ENCODE measurements at regions not wholly inside any gene's neighbourhood (a gene's known extent, or its start where the extent isn't known, plus 50 kb on each side); places are given as distances from the start of the nearest gene placed in this dataset.

DNA sequence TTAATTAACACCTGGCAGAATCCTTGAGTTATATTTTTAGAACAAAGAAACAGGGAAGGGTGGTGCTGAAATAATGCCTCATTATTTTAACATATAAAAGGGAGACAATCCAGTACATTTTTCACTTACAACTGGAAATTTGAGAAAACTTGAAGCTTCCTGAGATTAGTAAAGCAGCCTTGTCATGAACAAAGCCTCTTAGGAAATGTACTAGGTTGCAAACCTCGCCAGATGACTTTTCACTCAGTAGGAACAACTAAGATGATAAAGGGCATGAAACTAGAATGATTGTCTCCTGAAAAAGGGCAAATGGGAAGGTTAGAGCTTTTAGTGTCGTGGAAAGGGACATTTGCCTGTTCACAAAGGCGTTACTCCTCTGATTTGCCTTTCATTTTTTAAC, 289.6 kb downstream of the ETS1 start:
- FAIRE-seq = peak; percentile 45

DNA sequence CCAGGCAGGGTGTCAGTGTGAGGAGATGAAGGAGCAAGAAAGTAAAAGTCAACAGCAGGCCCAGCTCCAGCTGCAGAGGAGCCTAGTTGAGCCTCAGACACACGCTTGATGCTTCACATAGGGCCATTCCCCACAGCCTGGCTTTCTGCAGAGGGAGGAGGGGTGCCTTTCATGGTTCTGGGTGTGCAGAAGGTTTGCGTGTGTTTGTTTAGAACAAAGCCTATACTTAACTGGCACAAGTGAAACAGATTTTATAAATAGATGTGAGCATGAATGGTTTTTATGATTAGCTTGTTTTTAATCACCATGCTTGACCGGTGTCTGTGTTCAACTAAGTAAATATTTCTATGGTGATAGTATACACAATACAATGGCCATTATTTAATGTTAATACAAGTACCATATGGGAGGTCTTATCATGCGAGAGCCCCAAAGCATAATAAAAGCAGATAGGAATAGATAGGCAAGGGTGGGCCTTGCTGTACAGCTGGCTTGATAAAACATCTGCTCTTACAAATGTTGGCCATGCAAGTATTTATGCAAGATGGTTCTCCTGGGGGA, 290.2 kb downstream of the ETS1 start:
- peak; percentile 88 for FAIRE-seq

DNA sequence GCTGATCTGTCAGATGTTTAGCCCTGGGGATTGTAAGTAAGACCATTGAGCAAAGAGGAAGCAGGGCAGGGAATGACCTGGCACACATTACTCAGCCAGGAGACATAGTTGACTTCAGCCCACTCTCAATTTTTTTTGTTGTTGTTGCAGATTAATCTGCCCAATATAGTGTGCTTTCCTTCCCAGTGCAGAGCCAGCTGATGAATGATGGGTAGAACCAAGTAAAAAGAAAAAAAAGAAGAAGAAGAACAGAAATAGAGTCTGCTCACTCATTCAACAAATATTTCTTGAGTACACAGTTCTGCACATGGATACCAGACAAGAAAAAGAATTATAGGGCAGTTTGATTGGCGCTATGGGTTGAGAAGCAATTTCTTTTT, 292.7 kb downstream of the ETS1 start:
- FAIRE-seq = peak; percentile 49

DNA sequence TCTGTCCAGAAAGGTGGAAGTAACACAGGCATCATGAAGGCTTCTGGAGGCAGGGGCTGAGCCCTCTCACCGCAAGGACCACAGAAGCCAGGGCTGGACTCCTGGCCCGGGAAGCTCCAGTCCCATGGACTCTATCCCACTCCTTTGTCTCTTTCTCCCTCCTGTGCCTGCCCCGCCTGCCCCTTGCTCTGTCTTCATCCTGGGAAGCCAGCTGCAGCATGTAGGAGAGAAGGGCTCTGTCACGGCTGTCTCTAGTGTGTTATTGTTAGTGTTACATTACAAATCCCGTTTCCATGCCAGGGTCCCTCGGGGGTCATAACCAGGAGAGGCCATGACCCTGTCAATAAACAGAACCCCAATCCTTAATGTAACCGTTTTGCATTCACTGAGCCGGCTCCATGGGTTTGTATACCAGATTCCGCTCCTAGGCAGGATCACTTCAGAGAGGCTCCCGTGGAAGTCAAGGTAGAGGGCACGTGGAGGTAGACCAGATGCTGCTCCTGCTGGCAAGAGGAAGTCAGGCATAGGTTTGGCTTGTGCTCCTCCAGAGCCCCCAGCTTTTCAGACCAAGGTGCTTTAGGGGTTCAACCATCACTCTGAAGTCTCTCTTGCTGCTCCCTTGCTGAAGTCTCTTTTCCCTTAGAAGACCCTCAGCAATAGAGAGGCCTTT, 293.2 kb downstream of the ETS1 start:
- no peak for FAIRE-seq

DNA sequence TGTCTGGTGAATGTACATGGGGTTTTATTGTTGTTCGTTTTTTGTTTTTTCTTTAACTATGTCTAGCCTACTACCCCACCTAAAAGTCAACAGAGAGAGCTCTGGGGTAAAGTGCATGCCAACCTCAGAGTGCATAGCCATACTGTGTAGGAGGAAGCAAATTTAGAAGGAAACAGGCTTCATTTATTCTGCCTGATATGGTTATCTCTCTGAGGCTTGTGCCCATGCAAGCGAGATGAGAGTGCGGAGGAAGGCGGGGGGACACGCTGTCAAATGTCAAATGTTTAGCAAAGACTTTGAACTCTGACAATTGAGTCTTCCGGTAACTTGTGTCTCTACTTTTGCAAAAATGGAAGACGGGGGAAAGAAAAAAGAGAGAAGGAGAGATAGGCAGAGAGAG, 295.5 kb downstream of the ETS1 start:
- FAIRE-seq = no peak

DNA sequence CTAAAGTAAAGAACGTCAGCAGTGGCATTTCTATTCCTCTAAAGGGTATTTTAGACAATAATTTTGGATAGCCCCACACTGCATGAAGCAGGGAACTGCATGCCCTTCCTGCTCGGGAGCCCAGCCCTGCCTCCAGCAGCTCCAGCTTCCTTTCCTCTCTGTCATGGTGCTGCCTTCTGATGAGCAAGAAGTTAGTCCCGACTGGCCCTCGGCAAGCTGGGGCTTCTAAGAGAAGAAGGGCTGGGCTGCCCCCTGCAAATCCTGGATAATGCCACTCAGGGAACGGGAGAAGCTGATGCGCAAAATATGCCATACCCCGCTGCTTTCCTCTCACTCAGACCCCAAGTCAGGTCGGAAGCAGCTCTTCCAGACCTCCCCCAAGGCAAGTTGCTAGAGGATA, 296.4 kb downstream of the ETS1 start:
- FAIRE-seq = peak; percentile 51

DNA sequence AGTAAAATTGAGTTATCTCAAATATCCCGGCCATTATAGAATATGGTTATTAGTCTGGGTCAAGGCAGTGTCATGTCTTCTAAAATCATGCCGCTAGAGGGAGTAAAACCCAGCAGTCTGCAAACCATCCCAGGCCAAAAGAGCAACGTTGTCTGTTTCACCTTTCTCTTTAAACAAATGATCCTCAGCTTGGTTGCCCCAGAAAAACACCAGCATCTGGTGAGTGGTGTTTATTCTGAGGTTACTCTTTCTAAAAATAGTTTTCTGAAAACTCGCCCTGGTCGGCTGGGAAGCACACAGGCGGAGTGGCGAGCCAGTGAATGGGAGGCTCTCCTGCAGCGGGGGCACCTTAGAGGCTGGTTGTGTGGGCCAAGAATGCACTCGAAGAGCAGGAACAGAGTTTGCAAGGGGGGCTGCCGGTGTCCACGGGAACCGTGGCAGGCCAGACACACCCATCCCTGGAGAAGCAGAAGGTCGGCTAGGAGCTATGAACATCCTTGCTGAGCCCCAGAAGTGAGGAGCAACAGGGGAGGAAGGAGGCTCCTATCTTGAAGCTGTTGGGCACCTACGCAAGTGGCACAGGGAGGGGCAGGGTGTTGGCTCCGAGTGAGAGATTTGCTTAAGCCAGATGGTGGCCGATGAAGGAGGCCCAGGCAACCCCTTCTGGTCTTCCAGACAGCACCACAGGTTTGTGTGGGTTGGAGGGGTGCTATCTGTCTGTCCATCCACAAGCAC, 297.1 kb downstream of the ETS1 start:
- peak; percentile 100 for FAIRE-seq

DNA sequence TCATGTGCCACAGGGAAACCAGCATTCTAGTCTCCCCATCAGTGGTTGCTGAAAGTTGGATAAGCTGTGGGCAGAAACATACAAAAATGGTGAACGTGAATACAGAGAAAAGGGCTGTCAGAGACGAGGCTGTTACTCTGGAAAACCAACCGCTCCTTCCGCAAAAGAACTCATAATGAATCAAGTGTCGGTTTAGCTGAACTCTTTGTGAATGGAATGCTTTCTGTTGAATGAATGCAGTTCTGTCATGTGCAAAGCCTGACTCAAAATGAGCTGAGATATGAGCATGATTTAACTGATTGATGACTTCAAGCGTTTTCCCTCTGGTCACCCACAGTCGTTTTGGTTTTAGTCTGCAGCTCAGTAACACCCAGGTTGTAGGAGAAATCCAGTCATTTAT, 298.3 kb downstream of the ETS1 start:
- no peak for FAIRE-seq

DNA sequence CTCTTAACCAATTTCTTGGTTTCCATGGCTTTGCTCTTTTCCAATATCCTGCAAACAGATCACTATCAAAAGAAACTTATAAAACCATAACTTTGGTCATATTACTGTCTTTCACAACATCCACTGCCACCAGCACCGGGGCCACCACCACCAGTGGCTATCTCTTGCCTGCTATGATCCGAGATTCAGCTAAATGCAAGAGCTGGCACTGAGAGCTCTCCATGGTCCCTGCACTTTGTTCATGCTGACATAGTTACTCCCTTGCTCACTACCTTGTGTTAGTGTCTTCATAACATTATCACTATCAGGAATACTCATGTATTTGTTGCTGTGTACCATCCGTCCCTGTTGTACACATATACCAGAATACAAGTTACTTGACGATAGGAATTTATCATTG, 299.0 kb downstream of the ETS1 start:
- FAIRE-seq = no peak

DNA sequence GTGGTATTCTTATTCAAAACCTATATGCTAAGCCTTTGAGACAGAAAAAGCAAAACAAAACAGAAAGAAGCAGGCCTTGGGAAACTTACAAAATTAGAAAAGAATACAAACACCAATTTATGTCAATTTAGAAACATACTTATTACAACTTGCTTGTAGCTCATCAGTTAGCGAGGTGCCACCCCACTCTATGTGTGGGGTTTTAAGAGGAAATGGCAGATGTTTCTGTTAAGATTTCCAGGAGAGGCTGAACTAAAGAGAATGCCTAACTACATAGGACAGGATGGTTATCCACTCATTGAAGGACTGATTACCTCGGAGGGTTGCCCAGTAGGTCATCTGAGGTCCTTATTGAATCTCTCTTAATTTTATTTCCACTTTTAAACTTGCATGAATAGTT, 302.0 kb downstream of the ETS1 start:
- FAIRE-seq = no peak

DNA sequence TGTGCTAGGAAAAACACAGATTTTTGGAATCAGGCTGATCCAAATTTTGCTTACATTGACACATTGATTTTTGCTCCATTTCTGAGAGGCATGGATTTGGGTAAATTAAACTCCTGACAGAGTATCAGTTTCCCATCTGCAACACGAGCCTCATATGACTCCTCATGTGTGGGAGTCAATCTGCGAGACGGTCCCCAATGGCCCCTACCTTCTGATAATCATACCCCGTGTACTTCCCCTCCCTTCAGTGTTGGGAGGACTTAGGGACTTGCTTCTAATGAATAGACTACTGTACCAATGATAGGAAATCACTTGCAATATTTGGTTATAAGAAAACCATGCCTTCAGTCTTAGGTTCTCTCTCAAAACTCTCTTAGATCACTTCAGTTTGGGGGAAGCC, 302.7 kb downstream of the ETS1 start:
- FAIRE-seq = no peak

DNA sequence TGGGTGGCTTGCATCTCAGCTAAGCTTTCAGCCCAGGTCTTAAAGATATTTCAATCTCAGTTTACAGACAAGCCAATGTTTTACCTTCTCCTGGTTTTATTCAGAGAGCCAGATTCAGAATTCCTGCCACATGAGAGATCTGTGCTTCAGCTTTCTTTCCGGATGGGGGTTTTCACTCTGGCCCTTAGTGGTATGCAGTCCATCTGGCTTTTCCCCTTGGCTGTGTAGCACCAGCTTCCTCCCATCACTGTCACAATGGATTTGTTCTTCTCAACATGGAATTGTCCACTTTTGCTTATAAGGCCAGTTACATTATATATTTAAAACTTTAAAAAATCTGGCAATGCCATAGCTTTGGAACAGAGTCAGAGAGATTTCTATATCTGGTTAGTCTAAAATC, 303.9 kb downstream of the ETS1 start:
- FAIRE-seq = no peak

DNA sequence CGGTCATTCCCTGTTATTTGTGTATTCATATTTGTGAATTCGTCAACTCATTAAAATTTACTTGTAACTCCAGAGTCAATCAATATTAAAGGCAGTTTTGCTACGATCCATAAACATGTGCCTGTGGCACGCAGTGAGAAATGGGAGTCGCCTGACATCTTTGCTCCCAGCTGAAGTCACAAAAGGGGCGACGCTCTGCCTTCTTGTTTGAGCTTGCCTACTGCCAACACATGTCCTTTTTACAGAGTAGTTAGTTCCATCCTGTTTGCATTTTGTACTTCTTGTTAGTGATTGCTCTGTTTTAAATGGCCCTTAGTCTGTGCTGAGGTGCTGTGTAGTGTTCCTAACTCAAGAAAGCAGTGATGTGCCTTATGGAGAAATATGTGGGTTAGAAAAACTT, 305.3 kb downstream of the ETS1 start:
- FAIRE-seq = no peak

DNA sequence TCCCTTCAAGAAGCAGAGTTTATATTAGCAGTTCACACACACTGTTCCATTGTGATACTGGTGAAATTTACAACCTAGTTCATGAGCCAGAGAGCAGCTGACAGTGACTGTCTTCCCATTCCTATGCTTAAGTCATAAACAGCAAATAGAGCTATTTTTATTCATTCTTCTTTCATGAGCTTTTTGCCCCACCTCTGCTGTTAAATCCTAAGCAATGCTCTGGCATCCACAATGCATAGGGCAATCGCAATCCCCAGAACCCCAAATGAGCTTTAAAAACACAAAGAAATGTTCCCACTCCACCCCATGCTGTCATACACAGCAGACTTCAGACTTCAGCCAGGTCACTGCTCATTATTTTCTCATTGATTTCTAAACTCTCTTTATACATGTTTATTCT, 307.5 kb downstream of the ETS1 start:
- no peak for FAIRE-seq

DNA sequence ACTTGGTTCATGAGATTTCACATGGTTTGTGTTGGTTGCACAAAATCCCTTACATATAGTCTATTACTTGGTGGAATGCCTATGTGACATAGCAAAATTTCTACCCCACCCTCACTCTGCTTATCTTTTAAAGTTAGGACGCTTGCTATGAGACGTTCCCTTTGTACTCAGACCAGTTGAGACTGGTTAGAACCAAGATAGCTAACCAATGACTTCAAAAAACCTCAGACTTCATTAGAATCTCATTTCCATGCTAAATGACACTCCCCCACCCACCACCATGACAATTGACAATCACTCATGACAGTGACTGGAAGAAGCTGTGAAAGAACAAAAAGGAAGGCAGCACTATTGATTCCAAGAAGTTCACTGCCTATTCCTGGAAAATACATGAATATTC, 313.6 kb downstream of the ETS1 start:
- FAIRE-seq = no peak

DNA sequence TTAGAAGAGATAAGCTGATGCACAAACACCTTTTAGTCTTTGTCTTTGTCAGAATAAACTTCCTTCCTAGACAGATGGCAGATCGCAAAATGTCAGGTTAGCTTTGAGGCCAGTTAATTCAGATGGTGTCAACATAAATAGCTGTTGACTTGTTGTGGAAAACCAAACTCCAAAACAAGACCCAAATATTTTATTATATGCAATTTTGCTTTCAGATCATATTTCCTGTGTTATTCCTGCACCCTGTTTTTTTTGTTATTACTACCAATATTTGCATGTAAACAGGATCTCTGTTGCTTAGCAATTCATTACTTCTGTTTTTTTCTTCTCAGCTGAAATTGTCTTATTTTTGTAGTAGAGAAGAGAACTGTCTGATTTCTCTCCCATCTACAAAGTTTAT, 316.0 kb downstream of the ETS1 start:
- no peak for FAIRE-seq

DNA sequence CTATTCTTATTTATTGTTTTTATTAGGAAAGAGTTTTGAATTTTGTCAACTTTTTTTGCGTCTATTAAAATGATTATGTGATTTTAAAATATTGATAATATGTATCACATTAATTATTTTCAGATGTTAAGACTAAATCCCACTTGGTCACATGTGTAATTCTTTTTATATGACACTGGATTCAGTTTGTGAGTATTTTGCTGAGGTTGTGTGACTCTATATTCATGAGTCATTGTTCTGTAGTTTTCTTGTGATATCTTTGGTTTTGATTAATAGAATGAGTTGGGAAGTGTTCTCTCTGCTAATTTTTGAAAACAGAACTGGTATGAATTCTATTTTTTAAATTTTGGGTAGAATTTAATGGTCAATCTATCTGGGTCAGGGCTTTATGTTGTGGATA, 317.9 kb downstream of the ETS1 start:
- no peak for FAIRE-seq

DNA sequence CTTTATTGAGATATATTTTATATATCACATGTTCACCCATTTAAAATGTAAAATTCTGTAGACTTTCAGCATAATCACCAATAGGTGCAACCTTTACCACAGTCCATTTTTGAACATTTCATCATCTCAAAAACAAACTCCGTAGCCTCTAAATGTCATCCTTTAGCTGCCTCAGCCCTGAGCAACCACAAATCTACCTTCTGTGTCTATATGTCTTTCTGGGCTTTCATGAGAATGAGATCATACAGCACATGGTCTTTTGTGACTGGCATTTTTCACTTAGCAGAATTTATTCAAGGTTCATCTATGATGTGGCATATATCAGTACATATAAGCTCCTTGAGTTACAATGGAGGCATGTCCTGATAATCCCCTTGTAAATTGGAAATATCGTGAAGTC, 320.5 kb downstream of the ETS1 start:
- no peak for FAIRE-seq

DNA sequence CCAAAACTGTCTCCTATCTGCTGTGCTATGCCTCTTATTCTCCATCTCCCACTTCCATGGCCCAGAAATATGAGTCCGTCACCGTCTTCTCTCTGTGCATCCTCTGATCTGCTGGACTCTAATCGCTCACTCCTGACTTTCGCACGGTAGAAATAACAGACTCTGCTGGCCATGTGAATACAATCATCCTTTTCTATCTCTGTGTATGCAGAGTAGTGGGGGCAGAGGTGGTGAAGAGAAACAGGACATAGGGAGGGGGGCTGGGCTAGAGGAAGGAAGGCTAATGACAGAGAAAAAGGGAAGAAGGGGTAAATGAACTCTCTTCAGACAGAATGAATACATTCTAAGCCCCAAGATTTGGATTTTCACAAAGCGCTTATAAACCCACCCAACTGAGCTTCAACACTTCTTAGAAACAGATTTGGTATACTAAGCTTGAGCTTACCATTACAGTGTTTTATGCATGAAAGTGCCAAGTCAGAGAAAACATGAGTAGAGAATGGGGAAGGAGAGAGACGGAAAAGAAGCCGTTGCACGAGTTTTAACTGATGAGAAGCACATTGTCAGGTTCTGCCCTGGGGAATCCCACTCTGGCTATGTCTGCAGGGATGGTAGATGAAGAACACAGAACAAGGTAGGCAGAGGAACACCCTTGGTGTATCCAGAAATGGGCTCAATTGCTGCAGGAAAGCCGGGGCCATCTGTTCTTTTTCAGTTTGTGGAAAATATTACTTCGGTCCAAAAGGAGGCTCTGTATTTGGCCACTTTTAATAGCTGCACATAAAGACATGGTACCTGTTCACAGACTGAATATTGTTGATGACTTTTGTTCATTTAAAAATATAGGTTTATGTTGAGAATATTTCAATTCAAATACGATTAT, 324.7 kb downstream of the ETS1 start:
- no peak for FAIRE-seq

DNA sequence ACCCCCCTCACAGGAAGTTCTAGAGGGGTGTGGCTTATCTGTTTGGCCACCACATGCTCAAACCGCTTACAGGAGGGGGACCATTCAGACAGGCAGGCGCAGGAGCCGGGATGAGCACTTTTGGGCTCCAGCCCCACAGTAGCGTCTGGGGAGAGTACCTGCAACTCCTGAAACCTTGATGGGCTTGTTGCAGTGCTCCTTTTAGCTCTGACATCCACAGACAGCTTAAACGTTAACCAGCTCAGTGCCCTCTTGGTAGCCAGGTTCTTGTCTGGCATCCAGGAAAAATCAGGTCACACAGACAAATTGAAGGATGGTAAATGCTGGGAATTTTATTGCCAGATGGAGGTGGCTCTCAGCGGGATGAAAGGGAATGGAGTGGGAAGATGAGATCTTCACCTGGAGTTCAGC, 326.3 kb downstream of the ETS1 start:
- FAIRE-seq = no peak

DNA sequence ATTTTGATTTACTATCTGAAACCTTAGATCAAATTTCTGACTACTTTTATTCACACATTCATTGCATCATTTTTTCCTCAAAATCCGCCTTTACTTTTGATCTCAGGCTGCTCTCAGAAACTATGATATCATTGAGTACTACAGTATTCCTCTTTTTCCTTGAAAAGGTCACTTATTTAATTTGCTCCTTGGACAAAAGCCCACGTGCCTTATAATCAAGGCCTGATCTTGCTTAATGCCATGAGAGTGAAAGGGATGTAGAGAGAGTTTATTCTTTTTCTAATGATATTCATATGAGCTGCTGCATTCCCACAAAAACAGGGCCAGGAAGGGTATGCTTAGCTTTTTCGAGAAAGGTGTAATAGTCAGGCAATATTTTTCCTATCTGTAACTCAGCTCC, 327.0 kb downstream of the ETS1 start:
- FAIRE-seq = no peak

DNA sequence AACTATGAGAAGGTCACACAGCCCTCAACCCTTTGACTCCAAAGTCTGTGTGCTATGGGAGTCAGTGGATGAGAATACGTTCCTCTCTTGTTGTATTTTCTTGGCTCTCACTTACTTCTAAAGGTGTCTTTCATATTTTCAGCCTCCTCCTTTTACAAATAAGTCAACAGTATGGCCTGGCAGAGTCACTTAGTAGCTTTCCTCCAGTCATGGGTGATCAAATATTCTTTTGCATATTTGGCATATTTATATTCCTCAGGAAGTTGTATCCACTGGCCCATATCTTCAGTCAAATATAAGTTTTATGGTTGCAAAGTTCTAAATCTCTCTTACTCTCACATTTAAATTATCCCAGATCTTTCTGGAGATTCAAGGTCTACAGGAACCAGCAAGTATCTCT, 327.5 kb downstream of the ETS1 start:
- FAIRE-seq = no peak

DNA sequence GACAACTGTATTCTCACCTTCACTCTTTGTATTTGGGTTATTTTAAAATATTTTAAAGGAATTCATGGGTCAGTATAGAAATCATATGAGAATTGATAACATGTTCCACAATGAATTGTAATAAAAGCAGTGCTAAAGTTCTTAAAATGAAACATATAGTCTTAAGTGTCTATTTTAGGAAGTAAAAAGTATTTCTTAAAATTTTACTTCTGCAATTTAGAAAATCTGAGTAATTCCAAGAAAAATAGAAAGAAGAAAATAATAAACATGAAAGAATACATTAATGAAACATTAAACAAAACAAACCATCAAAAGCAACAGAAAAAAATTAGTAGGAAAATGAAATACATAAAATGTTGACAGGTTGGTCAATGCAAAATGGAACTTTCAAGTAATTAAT, 332.4 kb downstream of the ETS1 start:
- FAIRE-seq = no peak

DNA sequence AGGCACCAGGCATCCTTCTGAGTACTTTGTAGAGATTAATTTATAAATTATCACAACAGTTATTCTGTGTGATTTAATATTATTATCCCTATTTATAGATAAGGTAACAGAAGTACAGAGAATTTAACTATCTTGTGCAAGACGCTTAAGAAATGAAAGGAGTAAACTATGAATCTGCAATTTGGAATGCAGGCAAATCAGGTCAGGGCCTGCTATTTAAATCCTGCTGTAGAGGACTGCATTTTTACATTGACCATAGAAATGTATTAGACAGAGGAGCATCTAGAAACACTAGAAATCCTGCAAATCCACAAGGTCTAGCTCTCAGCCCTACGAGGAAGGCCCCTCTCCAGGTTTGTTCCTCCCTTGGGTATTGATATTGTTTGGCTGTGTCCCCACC, 336.2 kb downstream of the ETS1 start:
- no peak for FAIRE-seq

All from islet of Langerhans (tissue), 1 donor.